CD4-positive, CD25-positive, alpha-beta regulatory T cell (primary cell): ENCODE measurements at regions not wholly inside any gene's neighbourhood (a gene's known extent, or its start where the extent isn't known, plus 50 kb on each side); places are given as distances from the start of the nearest gene placed in this dataset.

Experiments
- ATAC-seq, 2 donors: fragments of 150-1000 bp; cut with Tn5 transposase; one replicate each; pipeline ENCODE4 v1.10.0; 2021; ENCODE audit warnings: low read depth in 2 of 2, moderate number of reproducible peaks in 2 of 2, moderate library complexity in 1 of 2
- DNase-seq, 3 donors: peaks; one replicate each; pipeline versions ENCODE4 v3.0.0 to v3.0.0-alpha.2; 2012 to 2022; ENCODE audit warnings: mixed read lengths in 1 of 3
- H3K27ac ChIP-seq: one replicate; pipeline ENCODE4 v1.7.0; 2013; ENCODE audit warnings: mild to moderate bottlenecking, low read length; ENCODE audit not compliant: insufficient read depth, poor library complexity, severe bottlenecking
- H3K27me3 ChIP-seq: one replicate; pipeline ENCODE4 v1.7.0; 2013; ENCODE audit warnings: low read length; ENCODE audit not compliant: control insufficient read depth, insufficient read depth
- H3K36me3 ChIP-seq: one replicate; pipeline ENCODE4 v1.7.0; 2013; ENCODE audit warnings: mild to moderate bottlenecking, low read length, moderate library complexity; ENCODE audit not compliant: control insufficient read depth, insufficient read depth
- H3K4me1 ChIP-seq: 2 replicates; pipeline ENCODE4 v1.7.0; 2013; ENCODE audit warnings: mild to moderate bottlenecking, low read length; ENCODE audit not compliant: insufficient read depth, control insufficient read depth, poor library complexity, severe bottlenecking
- H3K4me3 ChIP-seq: one replicate; pipeline ENCODE4 v1.7.0; 2013; ENCODE audit warnings: low read depth, mild to moderate bottlenecking, low read length, moderate library complexity
- H3K9me3 ChIP-seq, 2 experiments: 1 replicate in 1 of 2; 2 replicates in 1 of 2; pipeline ENCODE4 v1.7.0; 2013; ENCODE audit warnings: low read length in 2 of 2, mild to moderate bottlenecking in 1 of 2, moderate library complexity in 1 of 2; ENCODE audit not compliant: control insufficient read depth in 2 of 2
- H3K27ac Mint-ChIP-seq, 3 donors: one replicate each; pipeline ENCODE4 v1.8.0; 2020 to 2022; ENCODE audit warnings: mild to moderate bottlenecking in 3 of 3, mixed read lengths in 3 of 3, moderate library complexity in 2 of 3
- H3K27me3 Mint-ChIP-seq: one replicate; pipeline ENCODE4 v1.8.0; 2022; ENCODE audit warnings: mild to moderate bottlenecking, mixed read lengths
- H3K36me3 Mint-ChIP-seq: one replicate; pipeline ENCODE4 v1.8.0; 2020; ENCODE audit warnings: mixed read lengths
- H3K4me1 Mint-ChIP-seq, 4 donors: one replicate each; pipeline ENCODE4 v1.8.0; 2020 to 2022; ENCODE audit warnings: mixed read lengths in 4 of 4, mild to moderate bottlenecking in 1 of 4
- H3K4me3 Mint-ChIP-seq, 4 donors: one replicate each; pipeline ENCODE4 v1.8.0; 2020 to 2022; ENCODE audit warnings: mild to moderate bottlenecking in 4 of 4, mixed read lengths in 4 of 4, moderate library complexity in 3 of 4
- H3K9me3 Mint-ChIP-seq, 7 donors: one replicate each; pipeline ENCODE4 v1.8.0; 2020 to 2022; ENCODE audit warnings: mixed read lengths in 7 of 7, mild to moderate bottlenecking in 3 of 7, moderate library complexity in 2 of 7

DNA sequence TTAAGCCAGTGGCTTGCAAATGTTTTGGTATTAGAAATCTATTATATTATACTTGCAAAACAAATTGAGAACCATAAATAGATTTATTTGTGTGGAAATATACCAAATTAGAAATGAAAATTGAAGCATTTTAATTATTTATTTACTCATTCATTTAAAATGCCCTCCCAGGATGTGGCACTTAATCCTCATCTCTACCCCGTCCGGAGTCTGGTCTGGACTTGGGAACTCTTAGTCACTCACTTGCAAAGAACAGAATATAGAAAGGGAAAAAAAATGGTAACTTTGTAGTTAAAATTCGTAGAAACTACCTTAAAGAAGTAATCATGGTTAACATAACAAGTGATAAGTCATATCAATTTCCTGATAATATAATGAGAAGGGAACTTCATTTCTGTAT, 775.9 kb upstream of the INTU start:
- Histone ChIP-seq H3K27me3 (no peaks in the 10 kb centered on the region), H3K9me3 (no peaks in the 10 kb centered on the region), H3K36me3 (no peaks in the 10 kb centered on the region), H3K27ac (no peak overlapping the region), H3K4me1 (no peaks in the 10 kb centered on the region), H3K4me3 (no peak overlapping the region)
- no peak overlapping the region for H3K27ac Mint-ChIP-seq
- H3K9me3 Mint-ChIP-seq = peaks cover 0 to 14% (median 6%) of the 10 kb centered on the region in 7 donors
- H3K4me3 Mint-ChIP-seq = no peak overlapping the region
- H3K27me3 Mint-ChIP-seq = no peaks in the 10 kb centered on the region
- no peak for ATAC-seq
- no peaks in the 10 kb centered on the region for H3K36me3 Mint-ChIP-seq
- H3K4me1 Mint-ChIP-seq = no peaks in the 10 kb centered on the region
- DNase-seq = no peak

DNA sequence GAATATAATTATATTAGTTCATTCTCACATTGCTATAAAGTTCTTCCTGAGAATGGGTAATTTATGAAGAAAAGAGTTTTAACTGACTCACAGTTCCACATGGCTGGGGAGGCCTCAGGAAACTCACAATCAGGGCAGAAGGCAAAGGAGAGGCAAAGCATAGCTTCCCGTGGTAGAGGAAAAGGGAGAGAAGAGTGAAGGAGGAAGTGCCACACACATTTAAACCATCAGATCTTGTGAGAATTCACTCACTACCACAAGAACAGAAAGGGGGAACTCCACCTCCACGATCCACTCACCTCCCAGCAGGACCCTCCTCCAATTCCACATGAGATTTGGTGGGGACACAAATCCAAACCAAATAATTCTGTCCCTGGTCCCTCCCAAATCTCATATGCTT, 773.4 kb upstream of the INTU start:
- no peaks in the 10 kb centered on the region for H3K36me3 Mint-ChIP-seq
- H3K4me3 ChIP-seq = no peak overlapping the region
- no peaks in the 10 kb centered on the region for H3K9me3 ChIP-seq
- H3K4me3 Mint-ChIP-seq = no peak overlapping the region
- DNase-seq = no peak
- no peaks in the 10 kb centered on the region for H3K27me3 Mint-ChIP-seq
- H3K4me1 ChIP-seq = no peaks in the 10 kb centered on the region
- H3K27ac Mint-ChIP-seq = no peak overlapping the region
- H3K4me1 Mint-ChIP-seq = no peaks in the 10 kb centered on the region
- peaks cover 0 to 14% (median 5%) of the 10 kb centered on the region in 7 donors for H3K9me3 Mint-ChIP-seq
- no peaks in the 10 kb centered on the region for H3K36me3 ChIP-seq
- no peaks in the 10 kb centered on the region for H3K27me3 ChIP-seq
- ATAC-seq = no peak
- no peak overlapping the region for H3K27ac ChIP-seq

- no peaks in the 10 kb centered on the region for H3K4me1 ChIP-seq
- H3K27ac ChIP-seq = no peak overlapping the region
- H3K36me3 ChIP-seq = no peaks in the 10 kb centered on the region
- no peak overlapping the region for H3K4me3 ChIP-seq
- ATAC-seq = no peak
- H3K27me3 ChIP-seq = no peaks in the 10 kb centered on the region
- peaks cover 0 to 13% (median 5%) of the 10 kb centered on the region in 7 donors for H3K9me3 Mint-ChIP-seq
- no peaks in the 10 kb centered on the region for H3K9me3 ChIP-seq
- no peak overlapping the region for H3K27ac Mint-ChIP-seq
- no peak overlapping the region for H3K4me3 Mint-ChIP-seq
- no peaks in the 10 kb centered on the region for H3K36me3 Mint-ChIP-seq
- H3K27me3 Mint-ChIP-seq = no peaks in the 10 kb centered on the region
- no peaks in the 10 kb centered on the region for H3K4me1 Mint-ChIP-seq
- no peak for DNase-seq
These were observed 772.9 kb upstream of the INTU start for GRCh38 chr4:126859872-126860271.

DNA sequence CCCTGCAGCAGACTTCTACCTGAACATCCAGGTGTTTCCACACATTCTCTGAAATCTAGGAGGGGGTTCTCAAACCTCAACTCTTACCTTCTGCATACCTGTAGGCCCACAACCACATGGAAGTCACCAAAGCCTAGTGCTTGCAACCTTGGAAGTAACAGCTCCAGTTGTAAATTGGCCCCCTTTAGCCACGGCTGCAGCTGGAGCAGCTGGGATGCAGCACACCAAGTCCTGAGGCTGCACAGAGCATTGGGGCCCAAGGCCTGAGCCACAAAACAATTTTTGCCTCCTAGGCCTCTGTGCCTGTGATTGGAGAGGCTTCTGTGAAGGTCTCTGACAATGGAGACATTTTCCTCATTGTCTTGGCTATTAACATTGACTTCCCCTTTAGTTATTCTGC, 772.4 kb upstream of the INTU start:
- Histone ChIP-seq H3K4me1 (no peaks in the 10 kb centered on the region), H3K36me3 (no peaks in the 10 kb centered on the region), H3K4me3 (no peak overlapping the region), H3K9me3 (no peaks in the 10 kb centered on the region), H3K27ac (no peak overlapping the region), H3K27me3 (no peaks in the 10 kb centered on the region)
- H3K36me3 Mint-ChIP-seq = no peaks in the 10 kb centered on the region
- peaks cover 0 to 11% (median 5%) of the 10 kb centered on the region in 7 donors for H3K9me3 Mint-ChIP-seq
- no peak for DNase-seq
- no peak overlapping the region for H3K27ac Mint-ChIP-seq
- H3K27me3 Mint-ChIP-seq = no peaks in the 10 kb centered on the region
- no peak for ATAC-seq
- H3K4me3 Mint-ChIP-seq = no peak overlapping the region
- no peaks in the 10 kb centered on the region for H3K4me1 Mint-ChIP-seq

DNA sequence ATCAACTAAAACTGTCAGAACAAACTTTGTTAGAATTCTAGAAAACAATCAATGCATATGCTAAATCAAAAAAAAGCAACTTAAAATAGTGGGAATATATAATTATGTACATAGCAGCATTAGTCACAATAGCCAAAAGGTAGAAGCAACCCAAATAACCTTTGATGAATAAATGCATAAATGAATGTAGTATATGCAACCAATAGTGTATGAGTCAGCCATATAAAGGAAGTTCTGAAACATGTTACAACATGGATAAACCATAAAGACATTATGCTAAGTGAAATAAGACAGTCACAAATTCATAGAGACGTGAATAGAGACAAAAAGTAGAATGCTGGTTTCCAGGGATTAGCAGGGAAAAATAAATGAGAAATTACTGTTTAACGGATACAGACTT, 762.8 kb upstream of the INTU start:
- no peaks in the 10 kb centered on the region for H3K27me3 ChIP-seq
- no peaks in the 10 kb centered on the region for H3K4me1 Mint-ChIP-seq
- H3K27ac Mint-ChIP-seq = no peak overlapping the region
- no peaks in the 10 kb centered on the region for H3K27me3 Mint-ChIP-seq
- no peak for ATAC-seq
- peaks cover 0 to 39% (median 14%) of the 10 kb centered on the region in 7 donors for H3K9me3 Mint-ChIP-seq
- H3K36me3 ChIP-seq = no peaks in the 10 kb centered on the region
- DNase-seq = no peak
- peaks cover 0 to 7% of the 10 kb centered on the region in 2 experiments for H3K9me3 ChIP-seq
- no peak overlapping the region for H3K27ac ChIP-seq
- H3K4me3 Mint-ChIP-seq = no peak overlapping the region
- H3K36me3 Mint-ChIP-seq = no peaks in the 10 kb centered on the region
- no peak overlapping the region for H3K4me3 ChIP-seq
- no peaks in the 10 kb centered on the region for H3K4me1 ChIP-seq

DNA sequence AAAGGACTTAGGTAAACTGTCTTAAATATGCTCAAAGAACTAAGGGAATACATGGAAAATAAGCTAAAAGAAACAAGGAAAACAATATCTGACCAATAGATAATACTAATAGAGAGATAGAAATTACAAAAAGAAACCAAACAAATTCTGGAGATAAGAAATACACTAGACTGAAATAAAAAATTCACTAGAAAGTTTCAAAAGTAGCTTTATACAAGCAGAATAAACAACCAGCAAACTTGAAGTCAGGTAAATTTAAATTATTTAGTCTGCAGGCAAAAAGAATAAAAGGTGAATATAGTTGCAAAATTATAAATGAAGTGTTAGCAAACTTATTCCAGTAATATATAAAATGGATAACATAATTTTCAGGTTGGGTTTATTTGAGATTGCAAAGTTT, 760.9 kb upstream of the INTU start:
- H3K36me3 ChIP-seq = no peaks in the 10 kb centered on the region
- ATAC-seq (no peak), DNase-seq (no peak)
- H3K4me1 ChIP-seq = no peaks in the 10 kb centered on the region
- no peak overlapping the region for H3K4me3 Mint-ChIP-seq
- no peaks in the 10 kb centered on the region for H3K27me3 ChIP-seq
- peaks cover 0 to 7% of the 10 kb centered on the region in 2 experiments for H3K9me3 ChIP-seq
- no peaks in the 10 kb centered on the region for H3K27me3 Mint-ChIP-seq
- H3K36me3 Mint-ChIP-seq = no peaks in the 10 kb centered on the region
- no peak overlapping the region for H3K27ac Mint-ChIP-seq
- no peaks in the 10 kb centered on the region for H3K4me1 Mint-ChIP-seq
- no peak overlapping the region for H3K4me3 ChIP-seq
- H3K9me3 Mint-ChIP-seq = peaks cover 0 to 45% (median 15%) of the 10 kb centered on the region in 7 donors
- no peak overlapping the region for H3K27ac ChIP-seq

GRCh38 chr4:126874533-126874932, 758.2 kb upstream of the INTU start:
- Mint-ChIP-seq H3K4me3 (no peak overlapping the region), H3K4me1 (no peaks in the 10 kb centered on the region), H3K27ac (no peak overlapping the region), H3K36me3 (no peaks in the 10 kb centered on the region), H3K27me3 (no peaks in the 10 kb centered on the region), H3K9me3 (peaks cover 5 to 42% (median 13%) of the 10 kb centered on the region in 7 donors)
- no peaks in the 10 kb centered on the region for H3K36me3 ChIP-seq
- no peaks in the 10 kb centered on the region for H3K27me3 ChIP-seq
- no peak for ATAC-seq
- no peak overlapping the region for H3K4me3 ChIP-seq
- no peaks in the 10 kb centered on the region for H3K4me1 ChIP-seq
- DNase-seq = no peak
- H3K9me3 ChIP-seq = peaks cover 0 to 7% of the 10 kb centered on the region in 2 experiments
- no peak overlapping the region for H3K27ac ChIP-seq

GRCh38 chr4:126888968-126889367, 743.8 kb upstream of the INTU start:
- Mint-ChIP-seq H3K4me1 (no peaks in the 10 kb centered on the region), H3K27ac (no peak overlapping the region), H3K9me3 (peaks cover 0 to 15% (median 9%) of the 10 kb centered on the region in 7 donors), H3K27me3 (no peaks in the 10 kb centered on the region), H3K36me3 (no peaks in the 10 kb centered on the region), H3K4me3 (no peak overlapping the region)
- H3K9me3 ChIP-seq = no peaks in the 10 kb centered on the region
- H3K4me1 ChIP-seq = no peaks in the 10 kb centered on the region
- H3K36me3 ChIP-seq = no peaks in the 10 kb centered on the region
- ATAC-seq (no peak), DNase-seq (no peak)
- H3K4me3 ChIP-seq = no peak overlapping the region
- H3K27me3 ChIP-seq = no peaks in the 10 kb centered on the region
- no peak overlapping the region for H3K27ac ChIP-seq
